ENCODE measurements at regions not wholly inside any gene's neighbourhood (a gene's known extent, or its start where the extent isn't known, plus 50 kb on each side); places are given as distances from the start of the nearest gene placed in this dataset.
A peak's percentile ranks its signal among the peaks of the same experiment; 100 is the strongest.

GRCh38 chr5:35335752-35336151 is 105.5 kb upstream of the PRLR start:
- H3K27ac Mint-ChIP-seq: no peak overlapping the region
- no peaks in the 10 kb centered on the region for H3K36me3 Mint-ChIP-seq
- H3K27me3 Mint-ChIP-seq: peaks cover 4 to 8% (median 5%) of the 10 kb centered on the region in 3 donors
- ATAC-seq (ENCODE audit: low read depth in 2 of 2) (no peak), DNase-seq (no peak)
- H3K4me1 Mint-ChIP-seq: no peaks in the 10 kb centered on the region
- no peak overlapping the region for H3K4me3 Mint-ChIP-seq
- peaks cover 0 to 20% (median 6%) of the 10 kb centered on the region in 7 donors for H3K9me3 Mint-ChIP-seq

- H3K27me3 Mint-ChIP-seq: peaks cover 0 to 6% (median 4%) of the 10 kb centered on the region in 3 donors
- H3K9me3 Mint-ChIP-seq: peaks cover 0 to 12% (median 2%) of the 10 kb centered on the region in 7 donors
- H3K4me3 Mint-ChIP-seq: no peak overlapping the region
- H3K36me3 Mint-ChIP-seq: no peaks in the 10 kb centered on the region
- H3K27ac Mint-ChIP-seq: no peak overlapping the region
- DNase-seq (no peak), ATAC-seq (ENCODE audit: low read depth in 2 of 2) (no peak)
- no peaks in the 10 kb centered on the region for H3K4me1 Mint-ChIP-seq
These were observed 103.1 kb upstream of the PRLR start for GRCh38 chr5:35333366-35333765.

- Mint-ChIP-seq H3K4me3 (no peak overlapping the region), H3K9me3 (peaks cover 0 to 10% (median 0%) of the 10 kb centered on the region in 7 donors), H3K4me1 (no peaks in the 10 kb centered on the region), H3K27ac (no peak overlapping the region), H3K27me3 (peaks cover 0 to 9% (median 4%) of the 10 kb centered on the region in 3 donors), H3K36me3 (no peaks in the 10 kb centered on the region)
- DNase-seq (no peak), ATAC-seq (ENCODE audit: low read depth in 2 of 2) (no peak)
These were observed 102.0 kb upstream of the PRLR start for GRCh38 chr5:35331956-35332950.

GRCh38 chr5:35325836-35326235 is 95.5 kb upstream of the PRLR start:
- ATAC-seq (ENCODE audit: low read depth in 2 of 2) (no peak), DNase-seq (no peak)
- Mint-ChIP-seq H3K36me3 (no peaks in the 10 kb centered on the region), H3K27me3 (peaks cover 0 to 19% (median 0%) of the 10 kb centered on the region in 3 donors), H3K4me3 (no peak overlapping the region), H3K27ac (no peak overlapping the region), H3K9me3 (peaks cover 0 to 6% (median 0%) of the 10 kb centered on the region in 7 donors), H3K4me1 (no peaks in the 10 kb centered on the region)

- H3K36me3 Mint-ChIP-seq: no peaks in the 10 kb centered on the region
- ATAC-seq (ENCODE audit: low read depth in 2 of 2) (no peak), DNase-seq (no peak)
- H3K27ac Mint-ChIP-seq: no peak overlapping the region
- peaks cover 0 to 7% (median 6%) of the 10 kb centered on the region in 3 donors for H3K4me1 Mint-ChIP-seq
- peaks cover 0 to 6% (median 0%) of the 10 kb centered on the region in 7 donors for H3K9me3 Mint-ChIP-seq
- peaks cover 0 to 19% (median 0%) of the 10 kb centered on the region in 3 donors for H3K27me3 Mint-ChIP-seq
- no peak overlapping the region for H3K4me3 Mint-ChIP-seq
These were observed 94.4 kb upstream of the PRLR start for GRCh38 chr5:35324679-35325078.

- H3K36me3 Mint-ChIP-seq: no peaks in the 10 kb centered on the region
- no peak for ATAC-seq (ENCODE audit: low read depth in 2 of 2)
- no peak overlapping the region for H3K4me3 Mint-ChIP-seq
- DNase-seq: no peak
- H3K27me3 Mint-ChIP-seq: peaks cover 0 to 19% (median 0%) of the 10 kb centered on the region in 3 donors
- H3K9me3 Mint-ChIP-seq: peaks cover 0 to 6% (median 0%) of the 10 kb centered on the region in 7 donors
- no peak overlapping the region for H3K27ac Mint-ChIP-seq
- peaks cover 0 to 11% (median 7%) of the 10 kb centered on the region in 3 donors for H3K4me1 Mint-ChIP-seq
These were observed 93.9 kb upstream of the PRLR start for GRCh38 chr5:35324201-35324600.

GRCh38 chr5:35320029-35320428 is 89.7 kb upstream of the PRLR start:
- ATAC-seq (ENCODE audit: low read depth in 2 of 2) (peak in 1 of 2 donors; percentile 24), DNase-seq (no peak)
- Mint-ChIP-seq H3K27ac (peak overlapping the region; percentile 16 to 97 (median 76)), H3K36me3 (no peaks in the 10 kb centered on the region), H3K27me3 (peaks cover 0 to 4% (median 0%) of the 10 kb centered on the region in 3 donors), H3K9me3 (peaks cover 0 to 5% (median 0%) of the 10 kb centered on the region in 7 donors), H3K4me1 (peaks cover 0 to 11% (median 7%) of the 10 kb centered on the region in 3 donors), H3K4me3 (no peak overlapping the region)

- Mint-ChIP-seq H3K27ac (peak overlapping the region; percentile 70 to 97 (median 80)), H3K36me3 (no peaks in the 10 kb centered on the region), H3K4me1 (peaks cover 0 to 11% (median 7%) of the 10 kb centered on the region in 3 donors), H3K9me3 (peaks cover 0 to 5% (median 0%) of the 10 kb centered on the region in 7 donors), H3K4me3 (no peak overlapping the region), H3K27me3 (no peaks in the 10 kb centered on the region)
- ATAC-seq (ENCODE audit: low read depth in 2 of 2): peak; percentile 95
- peak; percentile 31 for DNase-seq
These were observed 89.2 kb upstream of the PRLR start for GRCh38 chr5:35319333-35320002.

- Mint-ChIP-seq H3K4me3 (no peak overlapping the region), H3K4me1 (peaks cover 0 to 11% (median 7%) of the 10 kb centered on the region in 3 donors), H3K27ac (peak overlapping the region in 3 of 6 donors; percentile 15 to 70 (median 37)), H3K9me3 (peaks cover 0 to 5% (median 0%) of the 10 kb centered on the region in 7 donors), H3K36me3 (no peaks in the 10 kb centered on the region), H3K27me3 (peaks cover 0 to 7% (median 5%) of the 10 kb centered on the region in 3 donors)
- no peak for ATAC-seq (ENCODE audit: low read depth in 2 of 2)
- DNase-seq: no peak
These were observed 87.3 kb upstream of the PRLR start for GRCh38 chr5:35317586-35317985.

- Mint-ChIP-seq H3K36me3 (no peaks in the 10 kb centered on the region), H3K27ac (peak overlapping the region in 1 of 6 donors; percentile 90), H3K4me1 (peaks cover 0 to 11% (median 7%) of the 10 kb centered on the region in 3 donors), H3K9me3 (peaks cover 0 to 5% (median 0%) of the 10 kb centered on the region in 7 donors), H3K27me3 (peaks cover 0 to 7% (median 5%) of the 10 kb centered on the region in 3 donors), H3K4me3 (no peak overlapping the region)
- DNase-seq (no peak), ATAC-seq (ENCODE audit: low read depth in 2 of 2) (no peak)
These were observed 86.5 kb upstream of the PRLR start for GRCh38 chr5:35316611-35317274.

GRCh38 chr5:35313291-35313690 is 83.0 kb upstream of the PRLR start:
- H3K9me3 Mint-ChIP-seq: peaks cover 0 to 5% (median 0%) of the 10 kb centered on the region in 7 donors
- no peak for DNase-seq
- H3K4me3 Mint-ChIP-seq: no peak overlapping the region
- H3K27me3 Mint-ChIP-seq: peaks cover 0 to 11% (median 7%) of the 10 kb centered on the region in 3 donors
- no peaks in the 10 kb centered on the region for H3K4me1 Mint-ChIP-seq
- H3K27ac Mint-ChIP-seq: no peak overlapping the region
- H3K36me3 Mint-ChIP-seq: no peaks in the 10 kb centered on the region
- no peak for ATAC-seq (ENCODE audit: low read depth in 2 of 2)

- Mint-ChIP-seq H3K4me1 (no peaks in the 10 kb centered on the region), H3K27ac (no peak overlapping the region), H3K36me3 (no peaks in the 10 kb centered on the region), H3K27me3 (peaks cover under 1 to 11% (median 7%) of the 10 kb centered on the region in 3 donors), H3K4me3 (no peak overlapping the region), H3K9me3 (peaks cover 0 to 2% (median 0%) of the 10 kb centered on the region in 7 donors)
- DNase-seq: no peak
- ATAC-seq (ENCODE audit: low read depth in 2 of 2): no peak
These were observed 82.0 kb upstream of the PRLR start for GRCh38 chr5:35312267-35312666.
